Urothelium cell line (cell line): ENCODE measurements at regions not wholly inside any gene's neighbourhood (a gene's known extent, or its start where the extent isn't known, plus 50 kb on each side); places are given as distances from the start of the nearest gene placed in this dataset.

Experiments
- DNase-seq: peaks from one replicate; pipeline ENCODE4 v3.0.0; 2011; ENCODE audit warnings: low spot score, mixed read lengths
- FAIRE-seq: peaks from 2 replicates; lab custom pipeline; 2011; peaks lifted over from hg19 to GRCh38; lab: Jason Lieb, UNC

- peak; percentile 84 for FAIRE-seq
- DNase-seq: no peak
Measured at GRCh38 chr5:5540065-5540464, 117.6 kb downstream of the ICE1 start.
